Transverse colon (tissue), 4 donors: ENCODE measurements at regions not wholly inside any gene's neighbourhood (a gene's known extent, or its start where the extent isn't known, plus 50 kb on each side); places are given as distances from the start of the nearest gene placed in this dataset.

Experiments
- DNase-seq: peaks from one replicate; pipeline ENCODE4 v3.0.0-alpha.2; 2019
- H3K27ac ChIP-seq, 4 donors: fragments of 200-600 bp; sonication (generic); 2 replicates each; pipeline ENCODE4 v1.5.1; 2016 to 2018; ENCODE audit warnings: inconsistent platforms in 4 of 4
- H3K27me3 ChIP-seq: fragments of 200-600 bp; sonication (generic); 2 replicates; pipeline ENCODE4 v1.5.1; 2017; ENCODE audit warnings: inconsistent platforms
- H3K36me3 ChIP-seq, 4 donors: fragments of 200-600 bp; sonication (generic); 2 replicates each; pipeline ENCODE4 v1.5.1; 2017 to 2019; ENCODE audit warnings: inconsistent platforms in 4 of 4
- H3K4me1 ChIP-seq, 4 donors: fragments of 200-600 bp; sonication (generic); 2 replicates each; pipeline ENCODE4 v1.5.1; 2017 to 2020; ENCODE audit warnings: inconsistent platforms in 4 of 4
- H3K4me3 ChIP-seq, 4 donors: fragments of 200-600 bp; sonication (generic); 1 replicate in 1 of 4; 2 replicates in 3 of 4; pipeline versions ENCODE4 v1.5.1 to v1.6.1; 2017 to 2019; ENCODE audit warnings: inconsistent platforms in 4 of 4
- H3K9me3 ChIP-seq, 2 donors: fragments of 200-600 bp; sonication (generic); 2 replicates each; pipeline ENCODE4 v1.5.1; 2017 to 2019; ENCODE audit warnings: inconsistent platforms in 2 of 2
- CTCF ChIP-seq, 5 experiments: fragments of 200-600 bp in 3 of 5; fragments of 450-650 bp in 2 of 5; sonication (generic) in 3 of 5; IDR thresholded peaks; 1 replicate in 2 of 5; 2 replicates in 3 of 5; pipeline ENCODE4 v1.5.1; 2016 to 2017; ENCODE audit warnings: antibody characterized with exemption in 5 of 5, inconsistent platforms in 3 of 5, mild to moderate bottlenecking in 2 of 5, moderate library complexity in 1 of 5
- EP300 ChIP-seq: sonication (generic); formaldehyde crosslinking; IDR thresholded peaks from one replicate; pipeline ENCODE4 v1.6.1; 2017; ENCODE audit warnings: antibody characterized with exemption, low read depth
- POLR2A ChIP-seq: fragments of 450-650 bp; IDR thresholded peaks from one replicate; pipeline ENCODE4 v1.6.1; 2016; ENCODE audit warnings: antibody characterized with exemption, mild to moderate bottlenecking, moderate library complexity
- POLR2AphosphoS5 ChIP-seq, 3 donors: sonication (generic); formaldehyde crosslinking; IDR thresholded peaks; one replicate each; pipeline ENCODE4 v1.6.1; 2016; ENCODE audit warnings: antibody characterized with exemption in 3 of 3
- WGBS, 2 donors: methylation state at CpG; one replicate each; pipeline ENCODE4 v1.1.5; 2018; ENCODE audit warnings: low coverage in 1 of 2; 5-methylcytosine and 5-hydroxymethylcytosine counted together
- in situ Hi-C, 4 donors: fragments of 200-750 bp; cut with MboI; loops; one replicate each; pipeline versions ENCODE4 v1.15.0 to v1.15.1; 2017; ENCODE audit warnings: low sequenced_read_pairs in 3 of 4, low pct_ligation_motif_present in 1 of 4, low pct_unique_long_range_greater_than_20kb in 1 of 4
- intact Hi-C: fragments of 100-400 bp; cut with DNase I; formaldehyde crosslinking; loops from one replicate; pipeline ENCODE4 v1.15.1; 2023; ENCODE audit warnings: low total_unique reads

- no peaks in the 10 kb centered on the region for H3K36me3 ChIP-seq
- no peaks in the 10 kb centered on the region for H3K27me3 ChIP-seq
- no peaks in the 10 kb centered on the region for H3K4me1 ChIP-seq
- H3K9me3 ChIP-seq: no peaks in the 10 kb centered on the region
- 86 to 96% methylated on average over 2 to 3 of the region's 3 CpGs for WGBS, 2 donors
- DNase-seq: no peak
- H3K4me3 ChIP-seq: no peak overlapping the region
- intact Hi-C loops: no loop called here
- TF ChIP-seq EP300 (no peak), POLR2A (no peak), POLR2AphosphoS5 (IDR thresholded peaks at IDR 0.05) (no peak), CTCF (IDR thresholded peaks at IDR 0.05) (no peak)
- in situ Hi-C loops: loop anchor here in 1 of 4 donors (25.0 kb wide), 1 partner anchor 413 kb away; the partner anchor contains the start of gene KALRN
- H3K27ac ChIP-seq: no peak overlapping the region
Measured at GRCh38 chr3:124450366-124450765, 279.9 kb upstream of the UMPS start.

GRCh38 chr3:124451630-124452317 is 278.5 kb upstream of the UMPS start:
- H3K27me3 ChIP-seq: no peaks in the 10 kb centered on the region
- H3K9me3 ChIP-seq: no peaks in the 10 kb centered on the region
- 70 to 78% methylated on average over 3 of the region's 3 CpGs for WGBS, 2 donors
- intact Hi-C loops: no loop called here
- no peaks in the 10 kb centered on the region for H3K36me3 ChIP-seq
- H3K4me3 ChIP-seq: no peak overlapping the region
- in situ Hi-C loops: loop anchor here in 1 of 4 donors (25.0 kb wide), 1 partner anchor 414 kb away; the partner anchor contains the start of gene KALRN
- no peak overlapping the region for H3K27ac ChIP-seq
- H3K4me1 ChIP-seq: no peaks in the 10 kb centered on the region
- no peak for DNase-seq
- TF ChIP-seq POLR2AphosphoS5 (IDR thresholded peaks at IDR 0.05) (no peak), EP300 (no peak), POLR2A (no peak), CTCF (IDR thresholded peaks at IDR 0.05) (no peak)

- H3K9me3 ChIP-seq: no peaks in the 10 kb centered on the region
- no peaks in the 10 kb centered on the region for H3K36me3 ChIP-seq
- intact Hi-C loops (no loop called here), in situ Hi-C loops (loop anchor here in 1 of 4 donors (25.0 kb wide), 1 partner anchor 416 kb away; the partner anchor contains the start of gene KALRN)
- H3K4me3 ChIP-seq: no peak overlapping the region
- TF ChIP-seq CTCF (IDR thresholded peaks at IDR 0.05) (no peak), POLR2AphosphoS5 (IDR thresholded peaks at IDR 0.05) (no peak), EP300 (no peak), POLR2A (no peak)
- H3K27me3 ChIP-seq: no peaks in the 10 kb centered on the region
- WGBS, 2 donors: 93 to 94% methylated on average over 3 to 4 of the region's 4 CpGs
- H3K4me1 ChIP-seq: no peaks in the 10 kb centered on the region
- H3K27ac ChIP-seq: no peak overlapping the region
- no peak for DNase-seq
Measured at GRCh38 chr3:124453189-124453588, 277.1 kb upstream of the UMPS start.

- Histone ChIP-seq H3K27me3 (no peaks in the 10 kb centered on the region), H3K36me3 (no peaks in the 10 kb centered on the region), H3K27ac (no peak overlapping the region), H3K4me1 (peaks cover 0 to 14% (median 6%) of the 10 kb centered on the region in 4 donors), H3K4me3 (no peak overlapping the region), H3K9me3 (no peaks in the 10 kb centered on the region)
- TF ChIP-seq EP300: no peak
- TF ChIP-seq POLR2AphosphoS5 (IDR thresholded peaks at IDR 0.05): no peak
- no peak for TF ChIP-seq CTCF (IDR thresholded peaks at IDR 0.05)
- TF ChIP-seq POLR2A: no peak
- in situ Hi-C loops: loop anchor here in 1 of 4 donors (25.0 kb wide), 1 partner anchor 419 kb away; the partner anchor contains the start of gene KALRN
- DNase-seq: no peak
- intact Hi-C loops: no loop called here
Measured at GRCh38 chr3:124455891-124456290, 274.4 kb upstream of the UMPS start.
